ENCODE measurements at regions not wholly inside any gene's neighbourhood (a gene's known extent, or its start where the extent isn't known, plus 50 kb on each side); places are given as distances from the start of the nearest gene placed in this dataset.

- TF ChIP-seq, protein P1, sequence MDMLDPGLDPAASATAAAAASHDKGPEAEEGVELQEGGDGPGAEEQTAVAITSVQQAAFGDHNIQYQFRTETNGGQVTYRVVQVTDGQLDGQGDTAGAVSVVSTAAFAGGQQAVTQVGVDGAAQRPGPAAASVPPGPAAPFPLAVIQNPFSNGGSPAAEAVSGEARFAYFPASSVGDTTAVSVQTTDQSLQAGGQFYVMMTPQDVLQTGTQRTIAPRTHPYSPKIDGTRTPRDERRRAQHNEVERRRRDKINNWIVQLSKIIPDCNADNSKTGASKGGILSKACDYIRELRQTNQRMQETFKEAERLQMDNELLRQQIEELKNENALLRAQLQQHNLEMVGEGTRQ (IDR thresholded peaks at IDR 0.05; ENCODE audit: borderline replicate concordance, low read depth, low read length), result no peak
- TF ChIP-seq RAD21 (IDR thresholded peaks at IDR 0.05; ENCODE audit: low read length) (no peak), GATA2 (CRISPR knock-in tag; IDR thresholded peaks at IDR 0.05) (no peak)
Observed at GRCh38 chr7:17467386-17467945, 169.0 kb downstream of the AHR start (continued).

- Histone ChIP-seq H3F3A (replicated peaks; ENCODE audit: insufficient read depth) (no peaks in the 10 kb centered on the region), H3K9ac (no peak overlapping the region), H3K4me1 (ENCODE audit: control insufficient read depth in 1 of 2, insufficient read depth in 2 of 2, low read depth in 1 of 2, low read length in 1 of 2) (no peaks in the 10 kb centered on the region), H3K4me2 (no peak overlapping the region), H3K9me3 (no peaks in the 10 kb centered on the region), H4K20me1 (ENCODE audit: insufficient read depth) (no peaks in the 10 kb centered on the region), H3K79me2 (ENCODE audit: insufficient read depth) (no peaks in the 10 kb centered on the region), H3K9me2 (no peaks in the 10 kb centered on the region), H2AFZ (ENCODE audit: low read depth) (no peak overlapping the region), H3K27ac (ENCODE audit: low read depth in 2 of 2, low read length in 1 of 2) (no peak overlapping the region), H3K36me3 (replicated peaks in 1 of 2; ENCODE audit: control insufficient read depth in 1 of 2, insufficient read depth in 2 of 2, low read length in 1 of 2) (no peaks in the 10 kb centered on the region), H3K27me3 (ENCODE audit: insufficient read depth) (peaks cover 11% of the 10 kb centered on the region; the same call in 1 of the 2 replicates), H3K4me3 (ENCODE audit: low read depth in 2 of 2, low read length in 1 of 2) (no peak overlapping the region)
- CTCF ChIA-PET, result no interaction called here
- DNase-seq, result no peak
- TF ChIP-seq, protein P2, sequence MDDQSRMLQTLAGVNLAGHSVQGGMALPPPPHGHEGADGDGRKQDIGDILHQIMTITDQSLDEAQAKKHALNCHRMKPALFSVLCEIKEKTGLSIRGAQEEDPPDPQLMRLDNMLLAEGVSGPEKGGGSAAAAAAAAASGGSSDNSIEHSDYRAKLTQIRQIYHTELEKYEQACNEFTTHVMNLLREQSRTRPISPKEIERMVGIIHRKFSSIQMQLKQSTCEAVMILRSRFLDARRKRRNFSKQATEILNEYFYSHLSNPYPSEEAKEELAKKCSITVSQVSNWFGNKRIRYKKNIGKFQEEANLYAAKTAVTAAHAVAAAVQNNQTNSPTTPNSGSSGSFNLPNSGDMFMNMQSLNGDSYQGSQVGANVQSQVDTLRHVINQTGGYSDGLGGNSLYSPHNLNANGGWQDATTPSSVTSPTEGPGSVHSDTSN (IDR thresholded peaks at IDR 0.05), result no peak
- TF ChIP-seq SIN3A (IDR thresholded peaks at IDR 0.05; ENCODE audit: borderline replicate concordance, low read depth, low read length) (no peak), NFIC (IDR thresholded peaks at IDR 0.05; ENCODE audit: borderline replicate concordance) (no peak)
- TF ChIP-seq, protein P3, sequence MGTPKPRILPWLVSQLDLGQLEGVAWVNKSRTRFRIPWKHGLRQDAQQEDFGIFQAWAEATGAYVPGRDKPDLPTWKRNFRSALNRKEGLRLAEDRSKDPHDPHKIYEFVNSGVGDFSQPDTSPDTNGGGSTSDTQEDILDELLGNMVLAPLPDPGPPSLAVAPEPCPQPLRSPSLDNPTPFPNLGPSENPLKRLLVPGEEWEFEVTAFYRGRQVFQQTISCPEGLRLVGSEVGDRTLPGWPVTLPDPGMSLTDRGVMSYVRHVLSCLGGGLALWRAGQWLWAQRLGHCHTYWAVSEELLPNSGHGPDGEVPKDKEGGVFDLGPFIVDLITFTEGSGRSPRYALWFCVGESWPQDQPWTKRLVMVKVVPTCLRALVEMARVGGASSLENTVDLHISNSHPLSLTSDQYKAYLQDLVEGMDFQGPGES (IDR thresholded peaks at IDR 0.05; ENCODE audit: low read depth, low read length), result no peak
- POLR2A ChIA-PET, result no interaction called here
Observed at GRCh38 chr7:17471325-17471724, 172.9 kb downstream of the AHR start.

DNA sequence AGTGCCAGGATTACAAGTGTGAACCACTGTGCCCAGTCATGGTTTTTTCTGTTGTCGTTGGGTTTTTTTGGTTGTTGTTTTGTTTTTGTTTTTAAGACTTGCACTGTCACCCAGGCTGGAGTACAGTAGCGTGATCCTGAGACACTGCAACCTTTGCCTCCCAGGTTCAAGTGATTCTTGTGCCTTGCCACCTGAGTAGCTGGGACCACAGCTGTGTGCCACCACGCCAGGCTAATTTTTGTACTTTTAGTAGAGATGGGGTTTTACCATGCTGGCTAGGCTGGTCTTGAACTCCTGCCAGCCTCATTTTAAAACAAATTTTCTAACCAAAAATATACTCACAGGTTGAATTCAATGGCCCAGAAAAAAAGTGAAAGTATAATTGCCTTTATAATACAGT, 174.1 kb downstream of the AHR start:
- Histone ChIP-seq H3K79me2 (ENCODE audit: insufficient read depth) (no peaks in the 10 kb centered on the region), H3K27ac (ENCODE audit: low read depth in 2 of 2, low read length in 1 of 2) (no peak overlapping the region), H3K4me1 (ENCODE audit: control insufficient read depth in 1 of 2, insufficient read depth in 2 of 2, low read depth in 1 of 2, low read length in 1 of 2) (no peaks in the 10 kb centered on the region), H3K9me2 (no peaks in the 10 kb centered on the region), H3K9me3 (no peaks in the 10 kb centered on the region), H2AFZ (ENCODE audit: low read depth) (no peak overlapping the region), H3K36me3 (replicated peaks in 1 of 2; ENCODE audit: control insufficient read depth in 1 of 2, insufficient read depth in 2 of 2, low read length in 1 of 2) (no peaks in the 10 kb centered on the region), H3K27me3 (ENCODE audit: insufficient read depth) (peaks cover 7% of the 10 kb centered on the region; the same call in 1 of the 2 replicates), H4K20me1 (ENCODE audit: insufficient read depth) (no peaks in the 10 kb centered on the region), H3K4me2 (no peak overlapping the region), H3K9ac (no peak overlapping the region), H3K4me3 (ENCODE audit: low read depth in 2 of 2, low read length in 1 of 2) (no peak overlapping the region), H3F3A (replicated peaks; ENCODE audit: insufficient read depth) (no peaks in the 10 kb centered on the region)
- ChIA-PET CTCF (no interaction called here), POLR2A (no interaction called here)
- no peak for DNase-seq
- WGBS (ENCODE audit: low lambda C conversion rate), result 9% methylated on average over 3 of the region's 3 CpGs
- TF ChIP-seq NFIC (IDR thresholded peaks at IDR 0.05; ENCODE audit: borderline replicate concordance) (no peak), FOSL2 (IDR thresholded peaks at IDR 0.05; ENCODE audit: borderline replicate concordance, low read depth) (no peak), POLR2AphosphoS5 (IDR thresholded peaks at IDR 0.05; ENCODE audit: low read depth, low read length) (no peak), YY1 (IDR thresholded peaks at IDR 0.05; ENCODE audit: low read depth) (no peak), CHD2 (IDR thresholded peaks at IDR 0.05; ENCODE audit: low read length, partially characterized antibody) (no peak), REST (IDR thresholded peaks at IDR 0.05; ENCODE audit: low read depth, low read length) (no peak), FOXM1 (IDR thresholded peaks at IDR 0.05; ENCODE audit: low read depth) (no peak)
- TF ChIP-seq, protein P1 (IDR thresholded peaks at IDR 0.05; ENCODE audit: borderline replicate concordance, low read depth, low read length), result no peak
- TF ChIP-seq, protein P2 (IDR thresholded peaks at IDR 0.05), result no peak

All from SK-N-SH (cell line).